ENCODE measurements at regions not wholly inside any gene's neighbourhood (a gene's known extent, or its start where the extent isn't known, plus 50 kb on each side); places are given as distances from the start of the nearest gene placed in this dataset.
A peak's percentile ranks its signal among the peaks of the same experiment; 100 is the strongest.

- no peak for DNase-seq
Measured at GRCh38 chr13:31081316-31081715, 80.4 kb downstream of the HSPH1 start.

- no peak for DNase-seq
Measured at GRCh38 chr13:31074756-31075155, 86.9 kb downstream of the HSPH1 start.

DNA sequence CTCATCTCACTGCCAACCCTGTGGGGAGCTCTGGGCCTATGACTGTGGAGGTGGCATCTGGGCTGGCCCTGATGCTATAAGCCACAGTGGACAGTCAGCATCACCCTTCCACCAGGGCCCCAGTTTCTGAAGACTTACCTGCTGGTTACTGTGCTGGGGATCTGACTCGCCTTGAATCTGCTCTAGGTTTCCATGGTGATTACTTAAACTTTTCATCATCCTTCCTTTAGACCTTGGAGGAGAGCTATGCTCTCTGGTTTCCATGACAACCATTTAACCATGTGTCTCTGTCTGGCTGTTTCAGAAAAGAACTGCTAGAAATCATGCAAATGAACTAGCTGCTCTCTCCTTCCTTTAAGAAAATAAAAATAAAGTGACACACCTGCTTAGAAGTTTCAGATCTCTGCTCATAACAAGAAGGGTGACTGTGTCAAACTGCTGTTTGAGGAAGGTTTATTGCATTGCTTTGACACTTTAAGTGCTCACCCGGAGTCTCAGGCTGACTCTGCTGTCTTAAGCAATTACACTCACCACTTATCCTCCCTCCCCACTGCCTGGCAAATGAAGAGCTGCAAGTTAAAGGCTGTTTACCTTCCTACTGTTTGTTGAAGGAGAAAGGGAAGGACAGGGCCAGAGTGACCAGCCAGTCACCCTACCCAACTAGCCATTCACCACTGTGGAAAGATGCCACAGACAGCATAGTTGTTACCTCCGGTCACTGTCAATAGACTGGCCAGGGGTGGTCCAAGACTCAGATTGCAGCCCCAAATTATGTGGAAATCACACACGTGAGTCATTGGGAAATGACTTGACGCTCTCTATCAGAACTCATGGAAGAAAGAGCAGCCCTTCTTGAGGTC, 87.6 kb downstream of the HSPH1 start:
- no peak for DNase-seq

- no peak for DNase-seq
Measured at GRCh38 chr13:31072041-31072440, 89.7 kb downstream of the HSPH1 start.

DNA sequence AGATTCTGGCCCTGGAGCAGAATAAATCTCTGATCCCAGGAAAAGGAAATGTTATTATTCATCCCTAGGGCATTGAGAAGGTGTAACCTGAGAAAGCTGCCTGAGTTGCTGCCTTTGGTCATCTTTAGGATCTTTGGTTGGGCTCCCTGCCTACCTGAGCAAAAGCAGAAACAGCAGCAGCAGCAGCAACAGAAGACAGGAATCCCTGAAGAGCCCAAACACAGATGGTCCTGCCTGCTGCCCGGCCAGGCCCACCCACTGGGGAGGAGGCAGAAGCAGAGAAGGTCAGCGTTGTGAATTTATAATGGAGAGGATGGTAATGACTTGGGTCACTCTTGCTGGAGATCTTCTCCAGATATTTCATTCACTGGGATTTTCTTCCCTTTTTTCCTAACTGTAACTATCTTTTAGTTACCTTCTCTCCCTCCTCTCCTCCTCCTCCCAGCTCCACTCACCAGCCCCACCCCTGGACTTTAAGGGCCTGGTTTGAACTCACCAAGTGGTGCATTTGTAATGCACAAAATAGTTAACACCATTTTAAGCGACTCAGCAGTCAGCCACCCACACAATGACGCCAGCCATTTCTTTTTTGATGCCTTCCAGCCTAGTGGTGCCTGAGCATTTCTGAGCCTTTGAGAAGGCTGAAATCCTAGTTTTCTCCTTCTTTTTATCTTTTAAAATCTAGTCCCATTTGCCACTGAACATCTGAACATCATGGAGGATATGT, 91.7 kb downstream of the HSPH1 start:
- no peak for DNase-seq

- DNase-seq = no peak
Measured at GRCh38 chr13:31068119-31068423, 93.6 kb downstream of the HSPH1 start.

DNA sequence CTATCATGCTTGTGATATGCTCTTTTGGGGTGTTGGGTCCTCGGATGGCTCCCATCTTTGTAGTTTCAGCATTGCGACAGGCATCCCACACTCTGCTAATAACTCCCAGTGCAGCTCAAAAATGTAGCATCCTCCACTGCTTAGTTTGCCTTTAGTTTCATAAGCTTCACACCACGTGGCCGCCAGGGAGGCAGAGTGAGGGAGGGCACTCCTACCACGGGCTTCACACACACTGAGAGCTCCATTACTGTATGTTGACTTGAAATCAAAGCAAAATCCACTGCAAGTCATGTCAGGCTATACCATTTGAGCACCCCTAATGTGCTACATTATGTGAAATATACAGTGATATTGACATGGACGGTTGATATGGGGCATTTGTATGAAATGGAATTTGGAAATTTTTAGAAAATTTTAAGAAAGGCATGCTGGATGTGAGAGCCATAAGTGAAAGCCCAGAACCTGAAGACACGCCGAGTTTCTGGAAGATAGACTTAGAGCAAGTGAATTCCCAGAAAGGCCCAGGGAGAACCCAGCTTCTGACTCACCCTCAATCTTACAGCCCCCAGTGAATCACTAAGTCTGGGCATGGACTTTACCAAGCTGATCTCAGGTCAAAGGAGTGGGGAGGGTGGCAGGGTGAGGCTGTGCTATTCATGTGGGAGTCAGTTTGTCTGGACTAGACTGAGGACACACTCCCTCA, 94.1 kb downstream of the HSPH1 start:
- DNase-seq = no peak

DNA sequence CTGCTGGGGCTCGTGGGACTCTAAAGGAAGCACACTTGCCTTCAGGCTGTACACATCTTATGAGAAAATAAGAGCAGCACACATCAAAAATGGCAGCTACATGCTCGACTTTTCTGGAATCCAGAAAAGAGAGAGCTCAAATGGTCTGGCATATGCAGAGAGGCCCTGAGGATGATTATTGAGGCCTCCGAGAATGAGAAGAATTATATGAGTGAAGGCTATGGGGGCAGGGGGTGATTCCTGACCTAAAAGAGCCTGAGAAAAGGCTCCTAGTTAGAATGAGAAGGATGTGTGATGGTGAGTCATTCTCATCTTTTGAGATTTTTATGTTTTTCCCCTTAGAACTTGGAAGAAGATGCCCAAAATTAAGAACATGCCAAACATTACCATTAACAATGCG, 97.1 kb downstream of the HSPH1 start:
- no peak for DNase-seq

- no peak for DNase-seq
Measured at GRCh38 chr13:31063772-31064171, 97.9 kb downstream of the HSPH1 start.

DNA sequence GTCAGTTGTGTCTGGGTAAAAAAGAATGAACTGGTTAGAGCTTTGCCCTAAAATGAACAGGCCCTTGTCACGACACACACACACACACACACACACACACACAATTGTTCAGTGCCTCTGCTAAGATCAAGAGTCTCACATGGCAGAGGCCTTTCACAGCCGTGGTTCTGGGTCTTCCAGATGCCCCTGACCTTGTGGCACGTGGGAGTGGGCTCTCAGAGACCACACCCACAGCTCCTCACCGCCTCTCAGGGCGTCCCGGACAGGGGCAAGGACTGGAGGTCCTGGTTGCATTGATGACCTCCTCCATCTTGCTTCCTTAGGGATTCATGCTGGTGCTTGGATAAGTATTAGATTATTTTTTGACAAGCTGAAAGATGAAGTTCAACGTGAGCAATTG, 101.0 kb downstream of the HSPH1 start:
- no peak for DNase-seq

DNA sequence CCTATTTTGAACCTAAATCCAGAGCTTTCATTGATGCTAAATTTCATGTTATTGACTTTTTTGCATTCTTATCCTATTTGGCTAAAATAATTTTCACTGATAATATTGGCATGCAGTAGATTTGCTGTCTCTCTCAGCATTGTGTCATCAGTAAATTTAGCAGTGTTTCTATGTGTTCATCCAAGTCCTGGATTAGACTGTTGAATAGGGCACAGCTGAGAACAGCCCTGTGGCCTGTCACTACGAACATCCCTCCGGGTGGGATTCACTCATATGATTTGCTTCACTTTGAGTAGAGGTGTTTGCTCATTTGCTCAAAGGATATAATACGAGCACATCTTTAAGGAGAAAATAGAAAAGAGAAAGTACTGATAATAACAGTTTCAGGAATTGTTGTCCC, 101.5 kb downstream of the HSPH1 start:
- no peak for DNase-seq

- DNase-seq = no peak
Measured at GRCh38 chr13:31057403-31058033, 104.2 kb downstream of the HSPH1 start.

GRCh38 chr13:31056644-31057271, 104.9 kb downstream of the HSPH1 start:
- peak; percentile 13 for DNase-seq

- no peak for DNase-seq
Measured at GRCh38 chr13:31055589-31055988, 106.1 kb downstream of the HSPH1 start.

DNA sequence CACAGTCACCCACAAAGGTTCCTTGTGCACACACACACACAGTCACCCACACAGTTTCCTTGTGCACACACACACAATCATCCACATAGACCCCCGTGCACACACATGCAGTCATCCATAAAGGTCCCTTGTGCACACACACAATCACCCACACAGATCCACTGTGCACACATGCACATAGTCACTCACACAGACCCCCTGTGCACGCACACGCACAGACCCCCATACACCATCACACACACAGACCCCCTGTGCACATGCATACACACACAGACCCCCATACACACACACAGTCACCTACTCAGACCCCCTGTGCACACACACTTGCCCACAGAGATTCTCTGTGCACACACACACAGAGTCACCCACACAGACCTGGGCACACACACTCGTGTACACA, 107.1 kb downstream of the HSPH1 start:
- no peak for DNase-seq

DNA sequence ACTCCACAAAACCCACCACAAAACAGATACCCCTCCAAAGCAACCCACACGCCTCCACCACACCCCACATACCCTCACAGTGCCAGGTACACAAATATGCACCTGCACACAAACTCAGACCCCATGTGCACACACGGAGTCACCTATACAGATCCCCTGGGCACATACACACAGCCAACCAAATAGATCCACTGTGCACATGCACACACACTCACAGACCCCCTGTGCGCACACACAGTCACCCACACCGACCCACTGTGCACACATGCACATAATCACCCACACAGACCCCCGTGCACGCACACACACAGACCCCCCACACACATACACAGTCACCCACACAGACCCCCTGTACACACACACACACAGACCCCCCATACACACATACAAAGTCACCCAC, 107.8 kb downstream of the HSPH1 start:
- DNase-seq = no peak

DNA sequence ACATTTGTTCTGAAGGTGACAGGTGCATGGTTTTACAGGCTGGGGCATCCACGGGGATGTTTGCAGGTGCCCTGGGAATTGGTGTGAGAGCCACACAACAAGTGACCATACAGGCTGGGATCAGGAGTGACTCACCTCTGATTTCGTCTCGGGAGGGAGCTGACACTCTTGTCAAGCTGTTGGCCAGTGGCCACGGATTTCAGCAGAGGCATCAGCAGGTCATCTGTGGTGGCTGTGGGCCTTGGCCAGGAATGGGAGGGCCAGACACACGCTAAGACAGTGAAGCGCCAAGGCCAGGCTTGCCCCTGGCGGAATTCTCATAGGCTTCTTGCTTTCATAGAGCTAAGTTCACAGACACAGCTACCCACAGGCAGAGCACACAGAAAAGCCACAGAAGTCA, 108.6 kb downstream of the HSPH1 start:
- DNase-seq = no peak

DNA sequence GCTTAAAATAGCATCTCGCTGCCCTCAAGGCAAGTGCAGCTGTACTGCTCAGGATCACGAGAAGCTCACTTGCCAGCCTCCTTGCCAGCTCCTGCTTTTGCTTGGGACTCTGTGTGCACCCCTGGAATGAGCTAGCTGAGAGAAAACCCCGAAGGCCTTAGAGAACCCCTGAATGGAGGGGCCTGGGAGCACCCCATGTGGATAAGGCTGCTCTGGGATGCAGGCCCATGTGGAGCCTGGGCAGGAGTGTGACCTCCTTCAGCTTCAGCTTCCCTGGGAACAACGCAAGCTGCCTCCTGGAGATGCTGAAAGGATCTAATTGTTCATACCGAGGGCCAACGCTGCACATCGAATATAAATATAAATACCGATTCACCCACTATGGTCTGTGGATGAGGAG, 109.2 kb downstream of the HSPH1 start:
- DNase-seq = no peak

GRCh38 chr13:31051999-31052398, 109.7 kb downstream of the HSPH1 start:
- no peak for DNase-seq

DNA sequence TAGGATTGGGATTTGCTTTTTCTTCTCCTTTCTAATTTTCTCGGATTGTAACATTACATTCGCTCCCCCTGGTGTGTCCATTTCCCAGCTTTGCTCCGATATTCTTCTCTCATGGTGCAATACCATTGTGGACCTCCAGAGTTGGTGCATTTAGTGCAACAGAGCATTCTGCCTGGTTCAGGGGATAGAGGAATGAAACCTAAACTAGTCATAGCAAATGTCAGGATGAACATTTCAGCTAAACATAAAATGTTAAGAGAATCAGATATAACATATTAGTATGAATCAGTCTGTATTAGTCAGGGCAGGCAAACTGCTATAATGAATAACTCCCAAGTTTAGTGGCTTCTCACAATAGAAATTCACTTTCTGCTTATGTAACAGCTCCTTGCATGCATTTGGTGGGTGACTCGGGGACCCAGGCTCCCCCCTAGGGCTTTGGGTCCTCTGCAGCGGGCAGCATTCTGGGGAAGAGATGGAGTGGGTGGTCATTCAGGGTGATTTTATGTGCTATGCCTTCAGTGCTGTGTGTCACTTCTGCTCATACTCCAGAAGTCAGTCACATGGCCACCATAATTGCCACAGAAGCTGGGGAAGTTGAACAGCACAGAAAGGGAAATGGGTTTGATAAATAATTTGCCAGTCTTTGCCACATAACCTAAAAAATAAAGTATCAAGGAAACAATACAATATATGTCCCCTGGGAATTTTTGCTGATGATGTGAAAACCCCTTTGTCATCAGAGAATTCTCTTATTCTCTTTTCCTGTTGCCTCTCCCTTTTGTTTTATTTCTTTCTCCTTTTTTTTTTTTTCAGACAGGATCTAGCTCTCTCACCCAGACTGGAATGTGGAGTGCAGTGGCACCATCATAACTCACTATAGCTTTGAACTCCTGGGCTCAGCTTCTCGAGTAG, 111.0 kb downstream of the HSPH1 start:
- DNase-seq = no peak

GRCh38 chr13:31049833-31050232, 111.9 kb downstream of the HSPH1 start:
- no peak for DNase-seq

- no peak for DNase-seq
Measured at GRCh38 chr13:31049083-31049482, 112.6 kb downstream of the HSPH1 start.

Data from hematopoietic multipotent progenitor cell treated with erythropoietin and hydrocortisone succinate and interleukin-3 and kit ligand, for 4 days (in vitro differentiated cells).